HG03520 (cell line): ENCODE measurements at regions not wholly inside any gene's neighbourhood (a gene's known extent, or its start where the extent isn't known, plus 50 kb on each side); places are given as distances from the start of the nearest gene placed in this dataset.

Source experiments
- ATAC-seq: cut with Tn5 transposase; IDR thresholded peaks from one replicate; pipeline ENCODE4 v1.9.1; 2021; ENCODE audit warnings: mild to moderate bottlenecking, moderate library complexity; ENCODE audit not compliant: unreplicated experiment

GRCh38 chr2:146229508-146230155 is 1615.2 kb upstream of the ACVR2A start:
- ATAC-seq, result no peak

DNA sequence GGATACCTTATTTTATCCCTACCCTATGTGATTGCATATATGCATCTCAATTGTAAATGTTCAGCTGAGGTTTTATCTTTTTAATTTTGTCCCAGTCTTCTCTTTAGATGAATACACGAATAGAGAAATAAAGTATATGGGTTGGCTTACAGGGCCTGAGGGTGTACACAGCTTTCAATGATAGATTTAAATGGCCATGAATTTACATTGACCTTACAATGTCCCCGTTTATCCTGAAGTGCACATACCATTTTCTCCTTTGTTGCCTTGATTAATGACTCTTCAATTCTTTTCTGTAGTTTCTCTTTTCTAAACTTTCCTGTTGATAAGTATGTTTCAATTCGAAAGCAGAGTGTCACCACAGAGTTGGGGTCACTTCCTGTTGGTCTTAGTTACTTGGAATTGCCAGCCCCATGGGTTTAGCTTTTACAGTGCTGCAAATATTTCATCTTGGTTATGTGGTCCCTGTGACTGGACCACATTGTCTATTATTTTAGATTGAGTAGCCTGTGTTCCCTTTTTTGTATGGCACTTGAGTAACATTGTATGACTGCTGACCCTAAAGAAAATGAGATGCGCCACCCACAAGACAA is 1616.3 kb upstream of the ACVR2A start:
- ATAC-seq, result peak; percentile 85

GRCh38 chr2:146228020-146228393 is 1616.8 kb upstream of the ACVR2A start:
- ATAC-seq, result no peak

GRCh38 chr2:146227152-146228019 is 1617.4 kb upstream of the ACVR2A start:
- ATAC-seq, result no peak

DNA sequence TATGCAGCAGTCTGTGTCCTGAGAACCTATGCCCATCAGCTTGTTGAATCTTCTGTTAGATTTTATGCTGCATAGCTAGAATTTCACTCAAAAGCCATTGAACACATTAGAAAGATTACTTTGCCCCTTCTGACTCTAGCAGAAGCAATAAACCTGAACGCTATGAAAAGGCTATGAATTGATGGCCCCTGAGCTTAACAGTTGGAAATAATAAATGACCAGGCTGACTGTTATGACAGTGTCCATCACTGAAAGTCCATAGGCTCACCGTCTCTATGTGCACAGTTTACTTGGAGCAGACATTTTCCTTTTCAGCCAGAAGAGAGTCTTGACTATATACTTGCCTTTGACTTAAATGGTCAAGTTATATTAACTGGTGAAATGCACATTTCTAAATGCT is 1618.8 kb upstream of the ACVR2A start:
- no peak for ATAC-seq

- no peak for ATAC-seq
These were observed 1623.0 kb upstream of the ACVR2A start for GRCh38 chr2:146221826-146222225.

DNA sequence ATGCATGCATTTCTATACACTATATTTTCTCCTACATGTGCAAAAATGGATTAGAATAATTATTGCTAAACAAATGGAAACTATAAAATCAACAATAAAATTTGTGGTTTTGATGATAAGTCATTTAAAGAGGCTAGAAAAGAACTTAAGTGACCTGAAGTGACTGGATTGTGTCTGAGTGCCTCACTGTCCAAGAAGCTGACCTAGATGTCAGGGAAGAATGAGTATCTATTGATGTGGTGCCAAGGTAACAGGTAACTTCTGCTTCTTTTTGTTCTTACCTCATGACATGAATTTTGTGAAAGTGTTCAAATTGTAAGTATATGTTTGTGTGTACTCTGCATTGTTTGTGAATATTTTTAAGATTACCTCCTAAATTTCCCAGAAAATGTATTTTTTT is 1623.9 kb upstream of the ACVR2A start:
- ATAC-seq, result no peak

DNA sequence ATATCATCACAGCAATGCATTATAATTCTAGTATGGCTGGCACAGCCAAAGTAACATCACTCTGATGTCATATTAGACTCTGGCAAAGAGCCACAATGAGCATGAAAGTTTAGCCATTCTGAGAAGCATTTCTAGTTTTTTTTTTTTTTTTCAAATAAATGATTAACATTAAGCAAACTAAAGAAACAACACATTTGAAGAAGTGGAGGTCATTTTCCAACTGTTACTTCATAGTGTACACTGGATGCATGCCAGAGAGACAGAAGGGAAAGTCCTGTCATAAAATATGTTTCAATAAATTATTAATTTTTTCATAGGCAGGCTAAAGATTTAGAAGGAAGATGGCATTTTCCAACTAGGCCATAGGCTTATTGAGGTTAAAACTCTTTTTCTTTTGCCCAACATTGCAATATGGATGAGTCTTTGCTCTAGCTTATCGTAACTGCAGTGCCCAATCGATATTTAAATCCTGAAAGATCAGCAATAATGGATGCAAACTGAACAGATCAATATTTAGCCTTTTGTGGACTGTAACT is 1630.4 kb upstream of the ACVR2A start:
- no peak for ATAC-seq

- ATAC-seq, result no peak
These were observed 1631.2 kb upstream of the ACVR2A start for GRCh38 chr2:146213674-146214073.

DNA sequence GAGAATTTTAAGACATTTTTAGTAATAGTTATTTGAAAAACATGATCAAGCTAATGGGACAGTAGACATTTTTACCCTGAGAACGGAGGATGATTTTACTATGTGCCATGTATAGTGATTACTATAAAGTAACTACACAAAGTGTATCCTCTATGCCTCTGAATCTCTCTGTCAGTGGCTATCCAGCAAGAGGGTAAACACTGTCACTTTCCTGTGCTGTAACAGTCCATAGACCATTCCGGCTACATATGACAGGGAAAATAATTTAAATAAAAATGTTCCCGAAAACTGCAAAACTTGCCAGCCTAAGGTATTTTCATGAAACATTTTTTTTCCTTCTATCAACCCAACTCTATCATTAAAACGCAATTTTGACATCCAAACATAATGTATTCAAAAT is 1632.2 kb upstream of the ACVR2A start:
- ATAC-seq, result no peak

- ATAC-seq, result no peak
These were observed 1635.0 kb upstream of the ACVR2A start for GRCh38 chr2:146209842-146210275.

- ATAC-seq, result no peak
These were observed 1636.9 kb upstream of the ACVR2A start for GRCh38 chr2:146207901-146208300.

GRCh38 chr2:146207417-146207816 is 1637.4 kb upstream of the ACVR2A start:
- ATAC-seq, result no peak

- no peak for ATAC-seq
These were observed 1641.7 kb upstream of the ACVR2A start for GRCh38 chr2:146203064-146203624.

DNA sequence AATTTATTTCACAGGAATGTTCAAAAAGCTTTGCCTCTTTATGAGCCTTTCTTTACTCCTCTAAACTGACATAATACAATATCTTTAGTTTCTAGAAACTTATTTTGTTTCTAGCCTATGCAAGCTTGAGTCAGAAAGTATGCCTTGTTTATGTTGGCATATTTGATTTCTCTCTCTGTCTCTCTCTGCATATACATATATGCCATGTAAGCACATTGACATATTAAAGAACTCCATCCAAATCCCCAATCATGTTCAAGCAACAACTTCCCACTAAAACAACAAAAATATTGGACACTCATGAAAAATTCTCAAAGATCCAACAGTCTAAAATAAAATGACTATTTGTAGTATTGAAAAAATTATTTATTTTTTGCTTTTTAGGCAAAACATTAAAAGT is 1651.2 kb upstream of the ACVR2A start:
- ATAC-seq, result no peak

DNA sequence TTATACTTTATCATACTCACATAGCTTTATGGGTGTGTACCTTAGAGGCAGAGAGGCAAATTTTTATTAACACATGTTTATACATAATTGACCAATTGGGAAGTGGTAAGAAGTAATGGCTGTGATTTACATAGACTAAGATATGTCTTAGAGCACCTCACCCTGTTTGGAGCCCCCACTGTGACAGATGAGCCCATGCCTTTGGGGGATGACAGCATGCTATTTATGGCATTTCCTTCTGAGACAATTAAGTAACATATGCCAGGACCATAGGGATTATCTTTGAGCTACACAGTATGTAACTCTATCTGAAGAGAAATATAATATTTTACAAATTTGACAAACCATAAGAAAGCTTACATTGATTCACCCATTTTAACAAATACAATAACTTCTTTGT is 1655.3 kb upstream of the ACVR2A start:
- no peak for ATAC-seq

DNA sequence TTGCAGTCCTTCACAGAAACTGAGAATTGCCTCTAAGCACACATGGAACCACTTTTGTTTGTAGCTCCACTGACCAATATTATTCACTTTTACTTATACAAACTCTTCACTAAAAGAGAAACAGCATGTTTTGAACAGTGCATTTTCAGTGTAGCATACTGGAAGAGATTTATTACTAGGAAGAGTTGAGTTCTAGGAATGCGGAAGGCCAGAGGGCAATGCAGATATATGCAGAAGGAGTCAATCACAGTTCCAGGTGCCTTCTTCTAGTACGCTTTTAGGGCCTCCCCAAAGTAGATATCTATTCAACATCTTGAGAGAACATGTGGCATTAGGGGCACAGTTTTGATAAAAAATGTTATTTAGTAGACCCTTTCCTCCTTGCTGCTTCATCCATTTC is 1654.0 kb upstream of the ZEB2 start:
- no peak for ATAC-seq

- no peak for ATAC-seq
These were observed 1641.5 kb upstream of the ZEB2 start for GRCh38 chr2:146161256-146161882.

- ATAC-seq, result no peak
These were observed 1638.3 kb upstream of the ZEB2 start for GRCh38 chr2:146158072-146158674.

- ATAC-seq, result no peak
These were observed 1627.6 kb upstream of the ZEB2 start for GRCh38 chr2:146147448-146148012.
